EH (cell line): ENCODE measurements at regions not wholly inside any gene's neighbourhood (a gene's known extent, or its start where the extent isn't known, plus 50 kb on each side); places are given as distances from the start of the nearest gene placed in this dataset.
"Not testable (repeated sequence)": the region's sequence is repeated elsewhere in the genome, so short reads cannot be mapped to it uniquely, and the experiment has no call there.

Source experiments
- DNase-seq: peaks from one replicate; pipeline ENCODE4 v3.0.0-alpha.2; 2015; ENCODE audit warnings: low read depth

GRCh38 chr5:124901081-124901480, 154.6 kb upstream of the ZNF608 start:
- DNase-seq, result no peak

- peak; percentile 47 for DNase-seq
Observed at GRCh38 chr5:124902097-124902821, 155.8 kb upstream of the ZNF608 start.

- DNase-seq, result no peak
Observed at GRCh38 chr5:124905256-124906130, 159.1 kb upstream of the ZNF608 start.

GRCh38 chr5:124906339-124907097, 160.1 kb upstream of the ZNF608 start:
- DNase-seq, result peak; percentile 81

- DNase-seq, result no peak
Observed at GRCh38 chr5:124907098-124907644, 160.7 kb upstream of the ZNF608 start.

- no peak for DNase-seq
Observed at GRCh38 chr5:124908581-124909451, 162.4 kb upstream of the ZNF608 start.

GRCh38 chr5:124909734-124910133, 163.3 kb upstream of the ZNF608 start:
- DNase-seq, result no peak

- DNase-seq, result no peak
Observed at GRCh38 chr5:124910354-124911016, 164.0 kb upstream of the ZNF608 start.

- DNase-seq, result no peak
Observed at GRCh38 chr5:124912638-124913328, 166.3 kb upstream of the ZNF608 start.

GRCh38 chr5:124913329-124913653, 166.9 kb upstream of the ZNF608 start:
- DNase-seq, result no peak

- not testable (repeated sequence) for DNase-seq
Observed at GRCh38 chr5:124916313-124916712, 169.9 kb upstream of the ZNF608 start.

- DNase-seq, result no peak
Observed at GRCh38 chr5:124918618-124919017, 172.2 kb upstream of the ZNF608 start.

GRCh38 chr5:124919076-124919475, 172.6 kb upstream of the ZNF608 start:
- DNase-seq, result no peak

GRCh38 chr5:124919747-124920525, 173.5 kb upstream of the ZNF608 start:
- DNase-seq, result no peak

- no peak for DNase-seq
Observed at GRCh38 chr5:124920909-124921666, 174.6 kb upstream of the ZNF608 start.

- no peak for DNase-seq
Observed at GRCh38 chr5:124921694-124922093, 175.3 kb upstream of the ZNF608 start.

- DNase-seq, result no peak
Observed at GRCh38 chr5:124922255-124922975, 176.0 kb upstream of the ZNF608 start.

- peak; percentile 13 for DNase-seq
Observed at GRCh38 chr5:124923131-124923530, 176.7 kb upstream of the ZNF608 start.
